Hepatocyte (in vitro differentiated cells): ENCODE measurements at regions not wholly inside any gene's neighbourhood (a gene's known extent, or its start where the extent isn't known, plus 50 kb on each side); places are given as distances from the start of the nearest gene placed in this dataset.

Experiments used
- EZH2 ChIP-seq: fragments of 200-600 bp; sonication (generic); IDR thresholded peaks from 2 replicates; pipeline ENCODE4 v1.6.1; 2016; ENCODE audit warnings: antibody characterized with exemption, mild to moderate bottlenecking, borderline replicate concordance
- EZH2phosphoT487 ChIP-seq: fragments of 200-600 bp; sonication (generic); IDR thresholded peaks from one replicate; pipeline ENCODE4 v1.6.1; 2018; ENCODE audit warnings: antibody characterized with exemption, mild to moderate bottlenecking, low read depth, moderate library complexity; ENCODE audit not compliant: unreplicated experiment, severe bottlenecking
- TF ChIP-seq, protein P1 (sequence below): fragments of 200-600 bp; sonication (generic); IDR thresholded peaks from 2 replicates; pipeline ENCODE4 v1.5.1; 2016; ENCODE audit warnings: antibody characterized with exemption, mild to moderate bottlenecking; ENCODE audit not compliant: poor library complexity

GRCh38 chr1:5394111-5394510 lies 598.1 kb downstream of the NPHP4 start:
- TF ChIP-seq, protein P1, sequence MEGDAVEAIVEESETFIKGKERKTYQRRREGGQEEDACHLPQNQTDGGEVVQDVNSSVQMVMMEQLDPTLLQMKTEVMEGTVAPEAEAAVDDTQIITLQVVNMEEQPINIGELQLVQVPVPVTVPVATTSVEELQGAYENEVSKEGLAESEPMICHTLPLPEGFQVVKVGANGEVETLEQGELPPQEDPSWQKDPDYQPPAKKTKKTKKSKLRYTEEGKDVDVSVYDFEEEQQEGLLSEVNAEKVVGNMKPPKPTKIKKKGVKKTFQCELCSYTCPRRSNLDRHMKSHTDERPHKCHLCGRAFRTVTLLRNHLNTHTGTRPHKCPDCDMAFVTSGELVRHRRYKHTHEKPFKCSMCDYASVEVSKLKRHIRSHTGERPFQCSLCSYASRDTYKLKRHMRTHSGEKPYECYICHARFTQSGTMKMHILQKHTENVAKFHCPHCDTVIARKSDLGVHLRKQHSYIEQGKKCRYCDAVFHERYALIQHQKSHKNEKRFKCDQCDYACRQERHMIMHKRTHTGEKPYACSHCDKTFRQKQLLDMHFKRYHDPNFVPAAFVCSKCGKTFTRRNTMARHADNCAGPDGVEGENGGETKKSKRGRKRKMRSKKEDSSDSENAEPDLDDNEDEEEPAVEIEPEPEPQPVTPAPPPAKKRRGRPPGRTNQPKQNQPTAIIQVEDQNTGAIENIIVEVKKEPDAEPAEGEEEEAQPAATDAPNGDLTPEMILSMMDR = no peak
- TF ChIP-seq EZH2 = no peak
- no peak for TF ChIP-seq EZH2phosphoT487
